WTC11 (cell line): ENCODE measurements at regions not wholly inside any gene's neighbourhood (a gene's known extent, or its start where the extent isn't known, plus 50 kb on each side); places are given as distances from the start of the nearest gene placed in this dataset.

Experiments
- ATAC-seq: fragments of 200-7000 bp; cut with Tn5 transposase; 2 replicates; pipeline ENCODE4 v1.10.0; 2021; ENCODE audit warnings: mild to moderate bottlenecking, moderate library complexity
- CTCF ChIA-PET: fragments of 300-600 bp; sonication (Branson Sonifier 250); formaldehyde crosslinking; loops from one replicate; lab custom pipeline; 2021; ENCODE audit warnings: antibody characterized with exemption; lab: Charles Lee
- POLR2A ChIA-PET: fragments of 350-600 bp; sonication (Branson Sonifier 250); formaldehyde crosslinking; loops from one replicate; lab custom pipeline; 2021; ENCODE audit warnings: antibody characterized with exemption; lab: Charles Lee
- DNase-seq: peaks from one replicate; pipeline ENCODE4 v3.0.0; 2021; ENCODE audit warnings: low spot score
- H3K27ac Mint-ChIP-seq: 2 replicates; pipeline ENCODE4 v1.8.0; 2021; ENCODE audit warnings: mixed read lengths
- H3K27me3 Mint-ChIP-seq: 2 replicates; pipeline ENCODE4 v1.8.0; 2021; ENCODE audit warnings: low read depth, mild to moderate bottlenecking, moderate library complexity, mixed read lengths
- H3K36me3 Mint-ChIP-seq: 2 replicates; pipeline ENCODE4 v1.8.0; 2021; ENCODE audit warnings: mixed read lengths
- H3K4me1 Mint-ChIP-seq: 2 replicates; pipeline ENCODE4 v1.8.0; 2022; ENCODE audit warnings: mixed read lengths
- H3K4me3 Mint-ChIP-seq: 2 replicates; pipeline ENCODE4 v1.8.0; 2021; ENCODE audit warnings: mild to moderate bottlenecking, moderate library complexity, mixed read lengths
- H3K9me3 Mint-ChIP-seq: 2 replicates; pipeline ENCODE4 v1.8.0; 2021; ENCODE audit warnings: mixed read lengths
- CBFB ChIP-seq: sonication (generic); formaldehyde crosslinking; IDR thresholded peaks from 2 replicates; pipeline ENCODE4 v1.8.1; 2022; ENCODE audit warnings: mild to moderate bottlenecking, low read depth, missing genetic modification reagents
- CREB1 ChIP-seq: sonication (generic); formaldehyde crosslinking; IDR thresholded peaks from 2 replicates; pipeline ENCODE4 v1.8.0; 2023; ENCODE audit warnings: mild to moderate bottlenecking, missing genetic modification reagents
- CREM ChIP-seq: sonication (generic); formaldehyde crosslinking; IDR thresholded peaks from 2 replicates; pipeline ENCODE4 v1.8.1; 2022; ENCODE audit warnings: mild to moderate bottlenecking, missing genetic modification reagents, moderate library complexity
- FOXK1 ChIP-seq: sonication (generic); formaldehyde crosslinking; IDR thresholded peaks from 2 replicates; pipeline ENCODE4 v1.8.0; 2022; ENCODE audit warnings: mild to moderate bottlenecking, moderate library complexity, missing genetic modification reagents
- GTF2I ChIP-seq: fragments of 250-450 bp; sonication (Bioruptor Pico); conservative IDR thresholded peaks from 2 replicates; pipeline ENCODE4 v1.4.0; 2021; ENCODE audit warnings: mild to moderate bottlenecking
- HMGA2 ChIP-seq: fragments of 250-450 bp; sonication (Bioruptor Pico); IDR thresholded peaks from 2 replicates; pipeline ENCODE4 v1.4.0; 2021; ENCODE audit warnings: mild to moderate bottlenecking, moderate library complexity
- IRF2 ChIP-seq: sonication (generic); formaldehyde crosslinking; IDR thresholded peaks from 2 replicates; pipeline ENCODE4 v1.8.0; 2022; ENCODE audit warnings: low read depth, missing genetic modification reagents, borderline replicate concordance
- NFATC4 ChIP-seq: fragments of 250-450 bp; sonication (Bioruptor Pico); IDR thresholded peaks from 2 replicates; pipeline ENCODE4 v1.9.0; 2021; ENCODE audit warnings: mild to moderate bottlenecking
- NFYB ChIP-seq: sonication (generic); formaldehyde crosslinking; conservative IDR thresholded peaks from 2 replicates; pipeline ENCODE4 v1.8.0; 2022; ENCODE audit warnings: low read depth, missing genetic modification reagents
- NR1H2 ChIP-seq: sonication (generic); formaldehyde crosslinking; IDR thresholded peaks from 2 replicates; pipeline ENCODE4 v1.9.0; 2021; ENCODE audit warnings: mild to moderate bottlenecking, moderate library complexity, missing genetic modification reagents
- NR3C1 ChIP-seq: sonication (generic); formaldehyde crosslinking; conservative IDR thresholded peaks from 2 replicates; pipeline ENCODE4 v1.8.1; 2023; ENCODE audit warnings: low read depth, mild to moderate bottlenecking, missing genetic modification reagents
- PRRX2 ChIP-seq: fragments of 250-450 bp; sonication (Bioruptor Pico); IDR thresholded peaks from 2 replicates; pipeline ENCODE4 v1.8.0; 2021; ENCODE audit warnings: mild to moderate bottlenecking
- RELA ChIP-seq: sonication (generic); formaldehyde crosslinking; IDR thresholded peaks from 2 replicates; pipeline ENCODE4 v1.8.1; 2022; ENCODE audit warnings: missing genetic modification reagents, mild to moderate bottlenecking, borderline replicate concordance
- TCF7 ChIP-seq: sonication (generic); formaldehyde crosslinking; IDR thresholded peaks from 2 replicates; pipeline ENCODE4 v1.8.0; 2022; ENCODE audit warnings: mild to moderate bottlenecking, low read depth, missing genetic modification reagents, moderate library complexity
- TEAD1 ChIP-seq: sonication (generic); formaldehyde crosslinking; IDR thresholded peaks from 2 replicates; pipeline ENCODE4 v1.8.0; 2022; ENCODE audit warnings: mild to moderate bottlenecking, missing genetic modification reagents
- ZNF317 ChIP-seq: sonication (generic); formaldehyde crosslinking; IDR thresholded peaks from 2 replicates; pipeline ENCODE4 v1.8.1; 2023; ENCODE audit warnings: low read depth, mild to moderate bottlenecking, moderate library complexity, missing genetic modification reagents, borderline replicate concordance
- ZNF416 ChIP-seq: fragments of 250-450 bp; sonication (Bioruptor Pico); IDR thresholded peaks from 2 replicates; pipeline ENCODE4 v1.9.0; 2021; ENCODE audit warnings: mild to moderate bottlenecking, inconsistent platforms
- TF ChIP-seq, protein P1 (sequence below): sonication (generic); formaldehyde crosslinking; IDR thresholded peaks from 2 replicates; pipeline ENCODE4 v1.8.0; 2022; ENCODE audit warnings: mild to moderate bottlenecking, missing genetic modification reagents
- TF ChIP-seq, protein P2 (sequence below): sonication (generic); formaldehyde crosslinking; IDR thresholded peaks from 2 replicates; pipeline ENCODE4 v1.8.1; 2022; ENCODE audit warnings: missing genetic modification reagents, borderline replicate concordance
- TF ChIP-seq, protein P3 (sequence below): fragments of 250-450 bp; sonication (Bioruptor Pico); IDR thresholded peaks from 2 replicates; pipeline ENCODE4 v2.1.2; 2022; ENCODE audit warnings: mild to moderate bottlenecking, moderate library complexity
- TF ChIP-seq, protein P4 (sequence below): sonication (generic); formaldehyde crosslinking; IDR thresholded peaks from 2 replicates; pipeline ENCODE4 v1.8.0; 2023; ENCODE audit warnings: mild to moderate bottlenecking, missing genetic modification reagents

DNA sequence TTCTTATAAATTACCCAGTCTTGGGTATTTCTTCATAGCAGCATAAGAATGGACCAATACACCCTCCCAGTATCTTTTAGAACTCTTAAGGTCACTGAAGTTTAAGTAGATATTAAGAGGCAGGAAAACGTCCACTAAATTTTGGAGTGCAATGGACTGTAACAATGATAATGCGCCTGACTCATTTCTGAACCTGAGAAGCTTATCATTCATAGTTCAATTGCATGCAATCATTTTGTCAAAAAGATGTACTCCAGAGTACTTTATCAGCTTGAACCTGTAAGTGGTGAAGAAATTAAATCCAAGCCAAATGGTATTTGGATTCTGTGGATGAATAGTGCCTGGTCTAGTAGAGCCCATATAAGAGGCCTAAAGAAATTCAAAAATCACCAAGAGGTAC lies 196.5 kb upstream of the CDH9 start (continued):
- TF ChIP-seq, protein P1, sequence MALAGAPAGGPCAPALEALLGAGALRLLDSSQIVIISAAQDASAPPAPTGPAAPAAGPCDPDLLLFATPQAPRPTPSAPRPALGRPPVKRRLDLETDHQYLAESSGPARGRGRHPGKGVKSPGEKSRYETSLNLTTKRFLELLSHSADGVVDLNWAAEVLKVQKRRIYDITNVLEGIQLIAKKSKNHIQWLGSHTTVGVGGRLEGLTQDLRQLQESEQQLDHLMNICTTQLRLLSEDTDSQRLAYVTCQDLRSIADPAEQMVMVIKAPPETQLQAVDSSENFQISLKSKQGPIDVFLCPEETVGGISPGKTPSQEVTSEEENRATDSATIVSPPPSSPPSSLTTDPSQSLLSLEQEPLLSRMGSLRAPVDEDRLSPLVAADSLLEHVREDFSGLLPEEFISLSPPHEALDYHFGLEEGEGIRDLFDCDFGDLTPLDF (CRISPR knock-in tag) = no peak
- TF ChIP-seq CBFB (CRISPR knock-in tag) (no peak), PRRX2 (CRISPR knock-in tag) (no peak), TEAD1 (CRISPR knock-in tag) (no peak), ZNF416 (CRISPR knock-in tag) (no peak), HMGA2 (CRISPR knock-in tag) (no peak), NFATC4 (no peak)
- TF ChIP-seq, protein P2, sequence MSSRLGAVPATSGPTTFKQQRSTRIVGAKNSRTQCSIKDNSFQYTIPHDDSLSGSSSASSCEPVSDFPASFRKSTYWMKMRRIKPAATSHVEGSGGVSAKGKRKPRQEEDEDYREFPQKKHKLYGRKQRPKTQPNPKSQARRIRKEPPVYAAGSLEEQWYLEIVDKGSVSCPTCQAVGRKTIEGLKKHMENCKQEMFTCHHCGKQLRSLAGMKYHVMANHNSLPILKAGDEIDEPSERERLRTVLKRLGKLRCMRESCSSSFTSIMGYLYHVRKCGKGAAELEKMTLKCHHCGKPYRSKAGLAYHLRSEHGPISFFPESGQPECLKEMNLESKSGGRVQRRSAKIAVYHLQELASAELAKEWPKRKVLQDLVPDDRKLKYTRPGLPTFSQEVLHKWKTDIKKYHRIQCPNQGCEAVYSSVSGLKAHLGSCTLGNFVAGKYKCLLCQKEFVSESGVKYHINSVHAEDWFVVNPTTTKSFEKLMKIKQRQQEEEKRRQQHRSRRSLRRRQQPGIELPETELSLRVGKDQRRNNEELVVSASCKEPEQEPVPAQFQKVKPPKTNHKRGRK (CRISPR knock-in tag) = no peak
- TF ChIP-seq, protein P3, sequence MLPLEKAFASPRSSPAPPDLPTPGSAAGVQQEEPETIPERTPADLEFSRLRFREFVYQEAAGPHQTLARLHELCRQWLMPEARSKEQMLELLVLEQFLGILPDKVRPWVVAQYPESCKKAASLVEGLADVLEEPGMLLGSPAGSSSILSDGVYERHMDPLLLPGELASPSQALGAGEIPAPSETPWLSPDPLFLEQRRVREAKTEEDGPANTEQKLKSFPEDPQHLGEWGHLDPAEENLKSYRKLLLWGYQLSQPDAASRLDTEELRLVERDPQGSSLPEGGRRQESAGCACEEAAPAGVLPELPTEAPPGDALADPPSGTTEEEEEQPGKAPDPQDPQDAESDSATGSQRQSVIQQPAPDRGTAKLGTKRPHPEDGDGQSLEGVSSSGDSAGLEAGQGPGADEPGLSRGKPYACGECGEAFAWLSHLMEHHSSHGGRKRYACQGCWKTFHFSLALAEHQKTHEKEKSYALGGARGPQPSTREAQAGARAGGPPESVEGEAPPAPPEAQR (CRISPR knock-in tag) = no peak

DNA sequence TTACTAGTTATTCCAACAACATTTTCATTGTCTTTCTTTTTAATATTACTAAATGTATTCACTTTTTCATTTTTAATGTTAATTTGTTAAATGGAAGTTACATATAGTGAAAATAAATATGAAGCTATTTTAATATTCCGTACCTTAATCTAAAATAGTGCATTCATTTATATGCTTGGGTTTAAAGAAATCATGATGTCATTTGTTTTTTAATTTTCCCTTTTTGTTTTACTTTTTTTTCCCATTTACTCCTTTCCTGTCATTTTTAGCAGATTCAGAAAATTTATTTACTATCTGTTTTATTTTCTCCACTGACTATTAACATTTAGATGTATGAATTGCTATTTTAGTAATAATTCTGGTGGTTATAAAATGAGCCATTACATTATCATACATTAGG lies 183.0 kb upstream of the CDH9 start:
- ATAC-seq (no peak), DNase-seq (no peak)
- Mint-ChIP-seq H3K4me1 (no peaks in the 10 kb centered on the region), H3K9me3 (peaks cover 27% of the 10 kb centered on the region), H3K4me3 (no peak overlapping the region), H3K27ac (no peak overlapping the region), H3K36me3 (peaks cover 5% of the 10 kb centered on the region; the same call in 1 of the 2 replicates), H3K27me3 (no peaks in the 10 kb centered on the region)
- ChIA-PET POLR2A (no interaction called here), CTCF (no interaction called here)
- no peak for TF ChIP-seq NR1H2
- no peak for TF ChIP-seq NR3C1 (CRISPR knock-in tag)
- TF ChIP-seq IRF2 (CRISPR knock-in tag) = no peak
- no peak for TF ChIP-seq CREM (CRISPR knock-in tag)
- no peak for TF ChIP-seq GTF2I (CRISPR knock-in tag)
- no peak for TF ChIP-seq ZNF317 (CRISPR knock-in tag)
- no peak for TF ChIP-seq NFYB (CRISPR knock-in tag)
- TF ChIP-seq TCF7 (CRISPR knock-in tag) = no peak
- TF ChIP-seq, protein P4, sequence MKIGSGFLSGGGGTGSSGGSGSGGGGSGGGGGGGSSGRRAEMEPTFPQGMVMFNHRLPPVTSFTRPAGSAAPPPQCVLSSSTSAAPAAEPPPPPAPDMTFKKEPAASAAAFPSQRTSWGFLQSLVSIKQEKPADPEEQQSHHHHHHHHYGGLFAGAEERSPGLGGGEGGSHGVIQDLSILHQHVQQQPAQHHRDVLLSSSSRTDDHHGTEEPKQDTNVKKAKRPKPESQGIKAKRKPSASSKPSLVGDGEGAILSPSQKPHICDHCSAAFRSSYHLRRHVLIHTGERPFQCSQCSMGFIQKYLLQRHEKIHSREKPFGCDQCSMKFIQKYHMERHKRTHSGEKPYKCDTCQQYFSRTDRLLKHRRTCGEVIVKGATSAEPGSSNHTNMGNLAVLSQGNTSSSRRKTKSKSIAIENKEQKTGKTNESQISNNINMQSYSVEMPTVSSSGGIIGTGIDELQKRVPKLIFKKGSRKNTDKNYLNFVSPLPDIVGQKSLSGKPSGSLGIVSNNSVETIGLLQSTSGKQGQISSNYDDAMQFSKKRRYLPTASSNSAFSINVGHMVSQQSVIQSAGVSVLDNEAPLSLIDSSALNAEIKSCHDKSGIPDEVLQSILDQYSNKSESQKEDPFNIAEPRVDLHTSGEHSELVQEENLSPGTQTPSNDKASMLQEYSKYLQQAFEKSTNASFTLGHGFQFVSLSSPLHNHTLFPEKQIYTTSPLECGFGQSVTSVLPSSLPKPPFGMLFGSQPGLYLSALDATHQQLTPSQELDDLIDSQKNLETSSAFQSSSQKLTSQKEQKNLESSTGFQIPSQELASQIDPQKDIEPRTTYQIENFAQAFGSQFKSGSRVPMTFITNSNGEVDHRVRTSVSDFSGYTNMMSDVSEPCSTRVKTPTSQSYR = no peak

DNA sequence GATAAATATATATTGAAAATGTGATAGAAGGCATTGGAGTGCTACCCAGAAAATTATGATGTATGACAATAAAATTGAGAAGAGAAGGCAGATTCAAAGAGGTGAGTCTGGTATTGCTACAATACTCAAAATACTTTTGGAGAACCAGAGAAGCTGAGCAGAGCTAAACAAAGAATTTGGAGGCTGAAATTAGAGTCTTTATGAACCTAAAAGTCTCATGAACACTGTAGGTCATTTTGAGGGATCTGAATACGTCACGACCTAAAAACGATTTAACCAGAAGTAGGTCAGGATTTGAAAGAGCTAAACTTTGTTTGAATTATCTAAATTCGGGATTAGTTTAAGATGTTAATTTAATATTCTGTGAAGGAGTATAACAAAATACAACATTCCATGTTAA lies 182.4 kb upstream of the CDH9 start:
- CTCF ChIA-PET = no interaction called here

More for the DNA sequence above, 182.4 kb upstream of the CDH9 start:
- no peak overlapping the region for H3K4me3 Mint-ChIP-seq
- H3K27ac Mint-ChIP-seq = no peak overlapping the region
- no peak for TF ChIP-seq FOXK1
- no peak for TF ChIP-seq RELA (CRISPR knock-in tag)
- no peak for TF ChIP-seq CREB1 (CRISPR knock-in tag)
- TF ChIP-seq, all 79 proteins: peak for 0
- Mint-ChIP-seq H3K4me1 (no peaks in the 10 kb centered on the region), H3K9me3 (peaks cover 21% of the 10 kb centered on the region), H3K36me3 (peaks cover 5% of the 10 kb centered on the region; the same call in 1 of the 2 replicates), H3K27me3 (no peaks in the 10 kb centered on the region)
- ATAC-seq = no peak
- POLR2A ChIA-PET = no interaction called here
- DNase-seq = no peak
